GM21825 (cell line): ENCODE measurements at regions not wholly inside any gene's neighbourhood (a gene's known extent, or its start where the extent isn't known, plus 50 kb on each side); places are given as distances from the start of the nearest gene placed in this dataset.

Source experiments
- ATAC-seq: cut with Tn5 transposase; IDR thresholded peaks from one replicate; pipeline ENCODE4 v1.9.1; 2021; ENCODE audit warnings: mild to moderate bottlenecking, moderate library complexity; ENCODE audit not compliant: unreplicated experiment

- peak; percentile 100 for ATAC-seq
Observed at GRCh38 chr4:123564758-123565346, 168.3 kb downstream of the SPRY1 start.

- no peak for ATAC-seq
Observed at GRCh38 chr4:123568936-123569335, 172.3 kb downstream of the SPRY1 start.

- ATAC-seq = no peak
Observed at GRCh38 chr4:123569541-123569940, 172.9 kb downstream of the SPRY1 start.

- ATAC-seq = no peak
Observed at GRCh38 chr4:123573866-123574508, 177.4 kb downstream of the SPRY1 start.

GRCh38 chr4:123575291-123575690, 178.7 kb downstream of the SPRY1 start:
- no peak for ATAC-seq

GRCh38 chr4:123577225-123577906, 180.8 kb downstream of the SPRY1 start:
- no peak for ATAC-seq

GRCh38 chr4:123578276-123579029, 181.9 kb downstream of the SPRY1 start:
- ATAC-seq = no peak

GRCh38 chr4:123579961-123580360, 183.4 kb downstream of the SPRY1 start:
- no peak for ATAC-seq

GRCh38 chr4:123580981-123581664, 184.5 kb downstream of the SPRY1 start:
- no peak for ATAC-seq

- ATAC-seq = no peak
Observed at GRCh38 chr4:123581802-123582201, 185.2 kb downstream of the SPRY1 start.

GRCh38 chr4:123583043-123583442, 186.4 kb downstream of the SPRY1 start:
- no peak for ATAC-seq

GRCh38 chr4:123585111-123585510, 188.5 kb downstream of the SPRY1 start:
- no peak for ATAC-seq

GRCh38 chr4:123587983-123588494, 191.4 kb downstream of the SPRY1 start:
- peak; percentile 25 for ATAC-seq

- ATAC-seq = peak; percentile 79
Observed at GRCh38 chr4:123588631-123589241, 192.1 kb downstream of the SPRY1 start.

GRCh38 chr4:123589301-123589700, 192.7 kb downstream of the SPRY1 start:
- no peak for ATAC-seq

GRCh38 chr4:123591875-123592274, 195.3 kb downstream of the SPRY1 start:
- no peak for ATAC-seq

GRCh38 chr4:123593655-123594054, 197.1 kb downstream of the SPRY1 start:
- no peak for ATAC-seq

GRCh38 chr4:123596805-123597204, 200.2 kb downstream of the SPRY1 start:
- no peak for ATAC-seq

GRCh38 chr4:123597586-123597985, 201.0 kb downstream of the SPRY1 start:
- no peak for ATAC-seq

GRCh38 chr4:123598331-123598730, 201.7 kb downstream of the SPRY1 start:
- ATAC-seq = no peak
